ENCODE measurements at regions not wholly inside any gene's neighbourhood (a gene's known extent, or its start where the extent isn't known, plus 50 kb on each side); places are given as distances from the start of the nearest gene placed in this dataset.
A peak's percentile ranks its signal among the peaks of the same experiment; 100 is the strongest.

GRCh38 chr2:120554625-120555032 lies 181.0 kb upstream of the GLI2 start (continued):
- TF ChIP-seq SMC3 (IDR thresholded peaks at IDR 0.05; ENCODE audit: low read length) (0 out of 2 replicates have a peak, but pooled peaks have one; percentile 9), GZF1 (CRISPR knock-in tag; IDR thresholded peaks at IDR 0.05) (no peak), NR2F6 (IDR thresholded peaks at IDR 0.05) (peak; percentile 37; the same call in 1 of the 2 replicates), NR2F6 (CRISPR knock-in tag; IDR thresholded peaks at IDR 0.05) (peak; percentile 76; the same call in 1 of the 2 replicates), ZNF614 (CRISPR knock-in tag; IDR thresholded peaks at IDR 0.05; ENCODE audit: borderline replicate concordance) (0 out of 2 replicates have a peak, but pooled peaks have one; percentile 43), HNF1A (IDR thresholded peaks at IDR 0.05; ENCODE audit: low read depth) (no peak), HNF1A (CRISPR knock-in tag; IDR thresholded peaks at IDR 0.05; ENCODE audit: borderline replicate concordance) (peak; percentile 51; the same call in 1 of the 2 replicates), ZNF639 (CRISPR knock-in tag; conservative IDR thresholded peaks at IDR 0.05) (no peak), E2F1 (CRISPR knock-in tag; IDR thresholded peaks at IDR 0.05) (no peak), ASH2L (IDR thresholded peaks at IDR 0.05; ENCODE audit: insufficient read length, low read depth, low read length) (peak; percentile 56), HIC2 (CRISPR knock-in tag; IDR thresholded peaks at IDR 0.05; ENCODE audit: low read depth) (peak; percentile 37; the same call in 1 of the 2 replicates), ZFP62 (CRISPR knock-in tag; IDR thresholded peaks at IDR 0.05) (no peak), ATF6 (CRISPR knock-in tag; conservative IDR thresholded peaks at IDR 0.05) (no peak), KDM4B (CRISPR knock-in tag; IDR thresholded peaks at IDR 0.05) (no peak), SPEN (CRISPR knock-in tag; IDR thresholded peaks at IDR 0.05; ENCODE audit: low read depth) (peak; percentile 63; the same call in 1 of the 2 replicates), ZNF570 (CRISPR knock-in tag; IDR thresholded peaks at IDR 0.05; ENCODE audit: borderline replicate concordance) (no peak), ZNF788 (CRISPR knock-in tag; IDR thresholded peaks at IDR 0.05; ENCODE audit: borderline replicate concordance) (0 out of 2 replicates have a peak, but pooled peaks have one; percentile 44), ZNF839 (CRISPR knock-in tag; IDR thresholded peaks at IDR 0.05; ENCODE audit: borderline replicate concordance) (no peak), SOX13 (IDR thresholded peaks at IDR 0.05) (peak; percentile 86), SOX13 (CRISPR knock-in tag; conservative IDR thresholded peaks at IDR 0.05 in 1 of 2, IDR thresholded peaks at IDR 0.05 in 1 of 2) (peak in 1 of 2 experiments; percentile 96; a peak in 2 of 4 replicates), ZNF501 (CRISPR knock-in tag; IDR thresholded peaks at IDR 0.05) (0 out of 2 replicates have a peak, but pooled peaks have one; percentile 13)
